ENCODE measurements at regions not wholly inside any gene's neighbourhood (a gene's known extent, or its start where the extent isn't known, plus 50 kb on each side); places are given as distances from the start of the nearest gene placed in this dataset.

- no peak for TF ChIP-seq GATA2 (IDR thresholded peaks at IDR 0.05; ENCODE audit: low read depth, low read length)
- no peak for TF ChIP-seq GATA3 (IDR thresholded peaks at IDR 0.05; ENCODE audit: low read depth, low read length)
These were observed 73.0 kb downstream of the SERPINA3 start for GRCh38 chr14:94685166-94685581.

Measured in SH-SY5Y (cell line).